Neural cell (in vitro differentiated cells): ENCODE measurements at regions not wholly inside any gene's neighbourhood (a gene's known extent, or its start where the extent isn't known, plus 50 kb on each side); places are given as distances from the start of the nearest gene placed in this dataset.

Source experiments
- H2AFZ ChIP-seq: fragments of 200-600, 300-800 bp; sonication (generic), shearing (Covaris generic); 2 replicates; pipeline ENCODE4 v1.6.0; 2014; ENCODE audit warnings: low read depth, mild to moderate bottlenecking, antibody characterized with exemption, low read length, moderate library complexity
- H3F3A ChIP-seq: fragments of 200-600 bp; shearing (Covaris generic); 2 replicates; pipeline ENCODE4 v1.6.1; 2016; ENCODE audit warnings: mild to moderate bottlenecking, moderate library complexity, mixed read lengths, antibody characterized with exemption, low read length; ENCODE audit not compliant: insufficient read depth, poor library complexity, severe bottlenecking
- H3K27ac ChIP-seq: fragments of 200-600, 300-800 bp; sonication (generic), shearing (Covaris generic); 2 replicates; pipeline ENCODE4 v1.5.1; 2014; ENCODE audit warnings: mild to moderate bottlenecking, low read length, moderate library complexity
- H3K27me3 ChIP-seq: fragments of 300-800, 200-600 bp; sonication (generic), shearing (Covaris generic); 2 replicates; pipeline ENCODE4 v1.6.0; 2014; ENCODE audit warnings: mild to moderate bottlenecking, low read depth, low read length, moderate library complexity; ENCODE audit not compliant: insufficient read depth
- H3K36me3 ChIP-seq: fragments of 300-800, 200-600 bp; sonication (generic), shearing (Covaris generic); 2 replicates; pipeline ENCODE4 v1.5.1; 2014; ENCODE audit warnings: mild to moderate bottlenecking, antibody characterized with exemption, low read length, moderate library complexity; ENCODE audit not compliant: insufficient read depth
- H3K4me2 ChIP-seq: fragments of 300-800, 200-600 bp; sonication (generic), shearing (Covaris generic); 2 replicates; pipeline ENCODE4 v1.6.0; 2014; ENCODE audit warnings: mild to moderate bottlenecking, low read length
- H3K4me3 ChIP-seq: fragments of 300-800, 200-600 bp; sonication (generic), shearing (Covaris generic); 2 replicates; pipeline ENCODE4 v1.5.1; 2014; ENCODE audit warnings: mild to moderate bottlenecking, low read length, moderate library complexity
- H3K79me2 ChIP-seq: fragments of 200-600 bp; shearing (Covaris generic); replicated peaks from 2 replicates; pipeline ENCODE4 v1.6.0; 2014; ENCODE audit warnings: mild to moderate bottlenecking, low read length, moderate library complexity; ENCODE audit not compliant: insufficient read depth
- H3K9ac ChIP-seq: fragments of 300-800, 200-600 bp; sonication (generic), shearing (Covaris generic); 2 replicates; pipeline ENCODE4 v1.6.1; 2016; ENCODE audit warnings: mild to moderate bottlenecking, low read length, mixed read lengths
- H3K9me2 ChIP-seq: fragments of 200-600 bp; shearing (Covaris generic); 2 replicates; pipeline ENCODE4 v1.6.1; 2016; ENCODE audit warnings: mild to moderate bottlenecking, low read length, mixed read lengths; ENCODE audit not compliant: insufficient read depth
- H3K9me3 ChIP-seq: fragments of 200-600, 300-800 bp; sonication (generic), shearing (Covaris generic); 2 replicates; pipeline ENCODE4 v1.6.1; 2016; ENCODE audit warnings: mild to moderate bottlenecking, mixed run types, low read length, moderate library complexity, mixed read lengths
- H4K20me1 ChIP-seq: fragments of 200-600 bp; shearing (Covaris generic); 2 replicates; pipeline ENCODE4 v1.6.1; 2016; ENCODE audit warnings: mild to moderate bottlenecking, mixed run types; ENCODE audit not compliant: insufficient read depth
- EP300 ChIP-seq: fragments of 450-650 bp; conservative IDR thresholded peaks from 2 replicates; pipeline ENCODE4 v1.6.1; 2014; ENCODE audit warnings: antibody characterized with exemption, mild to moderate bottlenecking, moderate library complexity; ENCODE audit not compliant: poor library complexity, severe bottlenecking
- EZH2 ChIP-seq: fragments of 200-600, 300-800 bp; shearing (Covaris generic), sonication (generic); IDR thresholded peaks from 2 replicates; pipeline ENCODE4 v1.6.1; 2014; ENCODE audit warnings: antibody characterized with exemption, low read length, borderline replicate concordance, mild to moderate bottlenecking; ENCODE audit not compliant: insufficient read depth, poor library complexity, severe bottlenecking
- MXI1 ChIP-seq: fragments of 450-650 bp; conservative IDR thresholded peaks from 2 replicates; pipeline ENCODE4 v1.6.1; 2014; ENCODE audit warnings: antibody characterized with exemption, mild to moderate bottlenecking; ENCODE audit not compliant: poor library complexity, severe bottlenecking
- POLR2AphosphoS5 ChIP-seq: IDR thresholded peaks from 2 replicates; pipeline ENCODE4 v1.6.1; 2012
- RAD21 ChIP-seq: fragments of 450-650 bp; conservative IDR thresholded peaks from 2 replicates; pipeline ENCODE4 v1.6.1; 2014; ENCODE audit warnings: antibody characterized with exemption, mild to moderate bottlenecking, moderate library complexity
- REST ChIP-seq: IDR thresholded peaks from 2 replicates; pipeline ENCODE4 v1.6.1; 2012; ENCODE audit warnings: borderline replicate concordance
- SMC3 ChIP-seq: fragments of 450-650 bp; conservative IDR thresholded peaks from 2 replicates; pipeline ENCODE4 v1.6.1; 2014; ENCODE audit warnings: antibody characterized with exemption, mild to moderate bottlenecking, moderate library complexity; ENCODE audit not compliant: poor library complexity
- TAF1 ChIP-seq: IDR thresholded peaks from 2 replicates; pipeline ENCODE4 v1.6.1; 2012; ENCODE audit warnings: low read depth
- TF ChIP-seq, protein P1 (sequence below): fragments of 450-650 bp; IDR thresholded peaks from 2 replicates; pipeline ENCODE4 v1.5.1; 2014; ENCODE audit warnings: antibody characterized with exemption, mild to moderate bottlenecking, moderate library complexity; ENCODE audit not compliant: poor library complexity, severe bottlenecking

GRCh38 chr4:31005037-31005436, 284.9 kb downstream of the PCDH7 start:
- Histone ChIP-seq H4K20me1 (no peaks in the 10 kb centered on the region), H3K9ac (no peak overlapping the region), H3K9me3 (no peaks in the 10 kb centered on the region), H3K79me2 (no peaks in the 10 kb centered on the region), H3K36me3 (no peaks in the 10 kb centered on the region), H2AFZ (no peak overlapping the region), H3K27ac (no peak overlapping the region), H3F3A (no peaks in the 10 kb centered on the region), H3K4me2 (no peak overlapping the region), H3K27me3 (no peaks in the 10 kb centered on the region), H3K9me2 (no peaks in the 10 kb centered on the region), H3K4me3 (no peak overlapping the region)
- TF ChIP-seq REST (no peak), EP300 (no peak), TAF1 (no peak), EZH2 (no peak), RAD21 (no peak), MXI1 (no peak), SMC3 (no peak), POLR2AphosphoS5 (no peak)
- TF ChIP-seq, protein P1, sequence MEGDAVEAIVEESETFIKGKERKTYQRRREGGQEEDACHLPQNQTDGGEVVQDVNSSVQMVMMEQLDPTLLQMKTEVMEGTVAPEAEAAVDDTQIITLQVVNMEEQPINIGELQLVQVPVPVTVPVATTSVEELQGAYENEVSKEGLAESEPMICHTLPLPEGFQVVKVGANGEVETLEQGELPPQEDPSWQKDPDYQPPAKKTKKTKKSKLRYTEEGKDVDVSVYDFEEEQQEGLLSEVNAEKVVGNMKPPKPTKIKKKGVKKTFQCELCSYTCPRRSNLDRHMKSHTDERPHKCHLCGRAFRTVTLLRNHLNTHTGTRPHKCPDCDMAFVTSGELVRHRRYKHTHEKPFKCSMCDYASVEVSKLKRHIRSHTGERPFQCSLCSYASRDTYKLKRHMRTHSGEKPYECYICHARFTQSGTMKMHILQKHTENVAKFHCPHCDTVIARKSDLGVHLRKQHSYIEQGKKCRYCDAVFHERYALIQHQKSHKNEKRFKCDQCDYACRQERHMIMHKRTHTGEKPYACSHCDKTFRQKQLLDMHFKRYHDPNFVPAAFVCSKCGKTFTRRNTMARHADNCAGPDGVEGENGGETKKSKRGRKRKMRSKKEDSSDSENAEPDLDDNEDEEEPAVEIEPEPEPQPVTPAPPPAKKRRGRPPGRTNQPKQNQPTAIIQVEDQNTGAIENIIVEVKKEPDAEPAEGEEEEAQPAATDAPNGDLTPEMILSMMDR: no peak

DNA sequence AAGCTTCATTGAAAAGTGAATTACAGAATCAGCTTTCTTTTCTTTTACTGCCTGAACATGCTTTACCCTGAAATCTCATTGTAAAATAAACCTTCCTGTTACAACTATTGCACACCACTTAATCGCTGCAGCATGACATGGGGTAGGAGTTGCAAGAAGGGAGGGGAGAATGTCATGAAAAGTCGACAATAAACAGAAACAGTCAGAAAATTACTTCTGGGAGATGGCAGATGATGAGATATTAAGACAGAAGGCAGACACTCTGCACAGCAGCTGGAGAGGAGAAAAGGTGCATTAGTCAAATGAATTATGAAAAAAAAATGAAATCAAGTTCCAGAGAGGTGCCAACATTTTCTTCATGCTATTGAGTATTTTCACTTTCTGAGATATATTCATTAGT, 287.7 kb downstream of the PCDH7 start:
- H4K20me1 ChIP-seq: no peaks in the 10 kb centered on the region
- TF ChIP-seq MXI1: no peak
- peak; percentile 34 for TF ChIP-seq RAD21
- TF ChIP-seq POLR2AphosphoS5: peak; percentile 59
- TF ChIP-seq, protein P1: no peak
- peak; percentile 82 for TF ChIP-seq EP300
- no peak for TF ChIP-seq EZH2
- TF ChIP-seq TAF1: no peak
- TF ChIP-seq SMC3: peak; percentile 35
- no peak for TF ChIP-seq REST
- H2AFZ ChIP-seq: no peak overlapping the region
- peak overlapping the region; percentile 21 for H3K4me2 ChIP-seq
- H3K9me3 ChIP-seq: no peaks in the 10 kb centered on the region
- H3K27ac ChIP-seq: peak overlapping the region; percentile 10
- H3K27me3 ChIP-seq: no peaks in the 10 kb centered on the region
- H3K4me3 ChIP-seq: peak overlapping the region; percentile 31
- no peaks in the 10 kb centered on the region for H3K9me2 ChIP-seq
- H3F3A ChIP-seq: no peaks in the 10 kb centered on the region
- H3K36me3 ChIP-seq: no peaks in the 10 kb centered on the region
- H3K9ac ChIP-seq: no peak overlapping the region
- H3K79me2 ChIP-seq: no peaks in the 10 kb centered on the region
